Esophagus mucosa (tissue), 1 donor: ENCODE measurements at regions not wholly inside any gene's neighbourhood (a gene's known extent, or its start where the extent isn't known, plus 50 kb on each side); places are given as distances from the start of the nearest gene placed in this dataset.

Source experiments
- ATAC-seq: fragments of 200-7000 bp; cut with Tn5 transposase; one replicate; pipeline ENCODE4 v1.9.1; 2020
- donor health status: DM: yes; HTN: yes; CAD: no.

DNA sequence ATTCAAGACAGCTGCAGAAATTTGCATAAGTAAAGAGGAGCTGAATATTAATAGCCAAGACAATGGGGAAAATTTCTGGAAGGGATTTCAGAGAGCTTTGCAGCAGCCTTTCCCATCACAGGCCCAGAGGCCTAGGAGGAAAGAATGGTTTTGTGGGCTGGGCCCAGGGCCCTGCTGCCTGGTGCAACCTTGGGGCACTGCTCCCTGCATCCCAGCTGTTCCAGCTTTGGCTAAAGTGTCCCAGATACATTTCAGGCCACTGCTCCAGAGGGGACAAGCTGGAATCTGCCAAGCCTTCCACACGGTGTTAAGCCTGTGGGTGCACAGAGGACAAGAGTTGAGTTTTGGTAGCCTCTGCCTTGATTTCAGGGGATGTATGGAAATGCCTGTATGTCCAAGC, 185.6 kb upstream of the SFRP2 start:
- ATAC-seq = no peak

DNA sequence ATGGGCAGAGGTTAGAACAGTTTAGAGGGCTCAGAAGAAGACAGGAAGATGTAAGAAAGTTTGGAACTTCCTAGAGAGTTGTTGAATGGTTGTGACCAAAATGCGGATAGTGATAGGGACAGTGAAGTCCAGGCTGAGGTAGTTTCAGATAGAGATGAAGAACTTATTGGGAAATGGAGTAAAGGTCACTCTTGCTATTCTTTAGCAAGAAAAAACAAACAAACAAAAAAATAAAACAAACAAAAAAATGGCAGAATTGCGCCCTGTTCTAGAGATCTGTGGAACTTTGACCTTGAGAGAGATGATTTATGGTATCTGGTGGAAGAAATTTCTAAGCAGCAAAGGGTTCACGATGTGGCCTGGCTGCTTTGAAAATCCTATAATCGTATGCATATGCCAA, 185.1 kb upstream of the SFRP2 start:
- ATAC-seq = no peak

DNA sequence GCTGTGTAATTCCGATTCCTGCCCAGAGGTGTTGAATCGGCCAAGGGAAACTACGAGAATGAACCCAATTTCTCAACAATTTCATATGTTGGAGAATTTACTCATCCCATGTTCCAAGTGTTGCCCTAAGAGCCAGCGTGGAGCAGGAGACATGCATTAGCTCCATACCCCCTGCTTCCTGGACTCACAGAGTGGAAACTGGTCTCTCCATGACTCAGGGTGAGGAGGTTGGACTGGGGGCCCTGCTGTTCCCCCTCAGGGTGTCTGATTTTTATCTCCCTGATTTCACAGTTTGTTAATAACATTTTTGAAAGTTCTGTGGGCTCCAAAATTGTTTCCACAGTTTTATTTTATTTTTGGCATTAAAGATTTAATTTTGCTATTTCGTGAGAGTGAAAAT, 183.0 kb upstream of the SFRP2 start:
- no peak for ATAC-seq

GRCh38 chr4:153970169-153970568, 181.3 kb upstream of the SFRP2 start:
- ATAC-seq = no peak

- no peak for ATAC-seq
Observed at GRCh38 chr4:153969542-153969941, 180.7 kb upstream of the SFRP2 start.

- no peak for ATAC-seq
Observed at GRCh38 chr4:153966641-153967040, 177.8 kb upstream of the SFRP2 start.

- no peak for ATAC-seq
Observed at GRCh38 chr4:153963216-153963615, 174.3 kb upstream of the SFRP2 start.

DNA sequence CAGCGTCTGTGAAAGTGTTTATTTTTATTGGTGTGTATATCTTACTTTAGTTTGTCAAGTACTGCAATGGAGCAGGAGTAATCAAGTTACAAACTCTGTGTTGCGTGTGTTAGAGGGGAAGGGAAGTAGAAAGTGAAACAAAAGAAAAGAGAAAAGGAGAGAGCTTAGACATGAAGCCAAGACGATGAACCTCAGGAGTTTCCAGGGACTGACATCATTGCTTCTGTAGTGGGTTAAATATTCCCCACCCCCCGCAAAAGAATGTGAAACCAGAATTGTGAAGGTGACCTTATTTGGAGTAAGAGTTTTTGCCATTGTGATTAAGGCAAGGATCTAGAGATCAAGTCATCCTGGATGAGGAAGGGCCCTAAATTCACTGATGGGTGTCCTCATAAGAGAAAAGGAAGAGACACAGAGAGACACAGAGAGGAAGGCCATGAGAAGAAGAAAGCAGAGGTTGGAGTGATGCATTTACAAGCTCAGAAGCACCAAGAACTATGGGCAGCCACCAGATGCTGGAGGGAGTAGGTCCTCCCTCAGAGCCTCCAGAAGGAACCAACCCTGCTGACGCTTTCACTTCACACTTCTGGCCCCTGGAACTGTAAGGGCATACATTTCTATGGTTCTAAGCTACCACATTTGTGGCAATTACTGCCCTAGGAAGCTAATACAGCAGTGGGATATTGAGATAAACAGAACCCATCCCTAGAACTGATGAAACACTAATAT, 173.6 kb upstream of the SFRP2 start:
- ATAC-seq = no peak

DNA sequence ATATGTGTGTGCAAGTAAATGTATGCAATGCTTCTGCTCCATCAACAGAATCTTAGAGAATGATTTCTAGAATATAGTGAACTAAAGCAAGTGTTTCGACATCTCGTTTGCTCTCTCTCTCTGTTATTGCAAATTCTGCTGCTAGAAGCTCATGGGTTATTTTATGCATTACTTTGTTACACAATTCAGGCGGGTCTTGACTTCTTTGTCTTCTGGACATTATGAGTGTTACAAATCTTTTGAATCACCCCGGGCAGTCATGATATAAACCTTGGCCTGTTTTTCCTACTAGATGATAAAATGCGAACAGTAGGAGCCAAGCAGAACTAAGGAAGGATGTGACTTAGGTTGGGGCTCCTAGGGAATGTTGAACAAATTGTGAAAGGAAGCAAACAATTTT, 166.4 kb upstream of the SFRP2 start:
- ATAC-seq = no peak

DNA sequence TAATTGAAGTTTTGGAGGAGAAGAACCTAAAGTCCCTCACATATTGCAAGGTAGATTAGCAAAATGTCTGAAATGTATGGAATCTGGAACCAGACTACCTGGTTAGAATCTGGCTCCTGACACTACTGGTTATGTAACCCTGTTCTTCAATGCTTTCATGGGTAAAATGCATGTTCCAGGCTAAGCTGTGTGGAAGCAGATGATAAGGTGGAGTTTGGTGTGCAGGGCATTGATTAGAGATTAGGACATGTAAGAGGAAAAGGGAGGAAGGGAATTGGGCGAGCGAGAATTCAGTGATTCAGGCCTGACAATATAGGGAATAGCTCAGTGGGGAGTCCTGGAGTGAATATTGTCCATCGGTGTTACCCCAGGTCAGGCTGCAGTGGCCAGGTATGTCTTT, 165.8 kb upstream of the SFRP2 start:
- no peak for ATAC-seq

- no peak for ATAC-seq
Observed at GRCh38 chr4:153950100-153950979, 161.5 kb upstream of the SFRP2 start.

DNA sequence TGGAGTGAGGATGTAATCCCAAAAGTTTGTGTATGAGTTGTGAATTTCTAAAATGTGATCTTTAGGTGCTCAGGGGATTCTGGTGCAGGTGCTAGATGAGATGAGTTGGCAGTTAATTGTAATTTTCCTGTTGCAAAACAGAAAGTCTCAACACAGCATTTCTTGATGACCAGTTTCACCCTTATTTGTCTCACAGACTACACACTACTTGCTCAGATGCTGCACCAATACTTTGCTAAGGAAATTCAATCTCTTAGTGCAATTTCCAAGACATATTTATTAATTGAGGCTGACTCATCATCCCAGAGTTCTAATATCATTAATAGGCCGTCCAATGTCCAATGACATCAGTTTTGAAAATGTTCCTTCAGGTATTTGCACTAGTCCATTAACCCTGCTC, 159.2 kb upstream of the SFRP2 start:
- ATAC-seq = no peak

DNA sequence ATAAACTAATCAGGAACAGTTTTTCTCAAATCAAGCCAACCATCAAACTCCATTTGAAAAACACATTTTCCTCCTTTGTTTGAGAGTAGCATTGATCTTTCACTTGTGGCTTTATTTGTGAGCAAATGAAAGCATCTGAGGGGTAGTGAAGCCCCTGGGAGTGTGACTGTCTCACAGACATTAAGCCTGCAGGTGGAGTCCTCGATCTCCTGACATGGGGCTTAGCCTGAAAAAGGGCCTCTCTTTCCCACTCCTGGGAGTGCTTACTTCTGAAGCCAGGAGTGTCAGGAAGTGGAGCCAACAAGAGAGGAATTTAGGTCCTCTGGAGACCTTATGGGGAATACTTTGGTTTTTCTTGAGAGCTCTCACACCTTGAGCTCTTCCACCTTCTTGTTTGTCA, 158.2 kb upstream of the SFRP2 start:
- ATAC-seq = no peak

GRCh38 chr4:153945704-153946103, 156.8 kb upstream of the SFRP2 start:
- no peak for ATAC-seq

DNA sequence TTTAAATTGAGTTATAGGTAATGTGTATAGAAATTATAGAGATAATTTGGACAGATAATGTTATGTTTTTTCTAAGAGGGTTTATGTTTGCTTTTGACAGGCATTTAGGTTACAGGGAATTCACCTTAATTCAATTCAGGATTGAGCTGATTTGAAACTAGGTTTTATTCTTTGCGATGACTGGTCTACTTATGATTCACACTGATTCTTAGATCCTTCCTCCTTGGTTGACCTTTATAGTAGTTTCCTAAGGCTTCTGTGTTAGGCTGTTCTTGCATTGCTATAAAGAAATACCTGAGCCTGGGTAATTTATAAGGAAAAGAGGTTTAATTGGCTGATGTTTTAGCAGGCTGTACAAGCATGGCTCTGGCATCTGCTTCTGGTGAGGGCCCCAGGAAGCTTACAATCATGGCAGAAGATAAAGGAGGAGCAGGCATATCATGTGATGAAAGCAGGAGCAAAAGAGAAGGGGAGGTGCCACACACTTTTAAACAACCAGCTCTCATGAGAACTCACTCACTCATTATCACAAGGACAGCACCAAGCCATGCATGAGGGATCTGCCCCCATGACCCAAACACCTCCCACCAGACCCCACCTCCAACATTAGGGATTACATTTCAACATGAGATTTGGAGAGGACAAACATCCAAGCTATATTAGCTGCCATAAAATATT, 155.0 kb upstream of the SFRP2 start:
- ATAC-seq = no peak

GRCh38 chr4:153940916-153941315, 152.0 kb upstream of the SFRP2 start:
- no peak for ATAC-seq

- no peak for ATAC-seq
Observed at GRCh38 chr4:153939570-153939969, 150.7 kb upstream of the SFRP2 start.

DNA sequence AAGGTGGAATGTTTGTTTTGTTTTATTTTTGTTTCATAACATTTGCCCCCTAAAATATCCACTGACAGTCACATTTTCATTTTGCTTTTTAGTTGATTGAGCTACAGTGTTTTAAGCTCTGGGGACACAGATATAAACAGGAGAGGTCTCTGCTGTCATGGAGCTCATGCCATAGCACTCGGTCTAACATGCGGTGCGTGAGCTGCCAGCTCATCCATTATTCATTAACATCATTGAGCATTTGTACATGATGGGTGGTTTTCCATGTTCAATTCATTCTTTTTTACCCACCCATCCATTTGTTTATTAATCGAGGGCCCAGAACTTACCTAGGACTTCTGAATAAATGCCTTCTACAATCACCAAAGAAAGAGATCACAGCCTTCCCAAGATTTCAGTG, 150.1 kb upstream of the SFRP2 start:
- no peak for ATAC-seq

GRCh38 chr4:153937289-153937688, 148.4 kb upstream of the SFRP2 start:
- ATAC-seq = no peak

DNA sequence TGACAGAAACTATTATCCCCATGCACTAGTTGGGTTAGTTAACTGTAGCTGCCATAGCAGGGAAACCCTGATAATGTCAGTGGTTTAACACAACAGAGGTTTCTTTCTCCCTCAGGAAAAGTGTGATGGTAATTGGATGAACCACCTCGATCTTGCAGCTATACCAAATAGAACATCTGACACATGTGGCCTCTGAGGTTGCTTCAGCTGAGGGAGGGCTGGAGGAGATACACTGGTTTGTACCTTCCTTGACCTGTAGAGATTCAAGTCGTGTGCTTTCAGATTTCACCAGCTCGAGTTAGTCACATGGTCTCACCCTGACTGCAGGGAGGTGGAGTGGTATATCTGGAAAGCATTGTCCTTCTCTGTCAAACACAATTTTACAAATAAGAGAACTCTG, 147.2 kb upstream of the SFRP2 start:
- ATAC-seq = no peak

DNA sequence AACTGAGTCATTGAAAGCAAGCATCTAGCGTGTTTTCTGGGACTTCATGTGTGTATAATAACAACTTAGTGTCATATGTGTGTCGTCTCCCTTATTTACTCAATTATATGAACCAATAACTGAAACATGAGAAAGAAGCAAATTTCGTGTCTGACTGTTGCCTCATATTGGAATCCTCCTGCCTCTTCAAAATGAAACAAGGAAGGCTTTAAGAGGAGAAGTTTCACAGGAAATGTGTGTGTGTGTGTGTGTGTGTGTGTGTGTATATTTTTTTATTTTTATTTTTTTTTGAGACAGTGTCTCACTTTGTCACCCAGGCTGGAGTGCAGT, 145.8 kb upstream of the SFRP2 start:
- ATAC-seq = no peak

GRCh38 chr4:153933915-153934687, 145.2 kb upstream of the SFRP2 start:
- ATAC-seq = no peak

- ATAC-seq = no peak
Observed at GRCh38 chr4:153931804-153932203, 142.9 kb upstream of the SFRP2 start.
